IMR-90 (cell line): ENCODE measurements at regions not wholly inside any gene's neighbourhood (a gene's known extent, or its start where the extent isn't known, plus 50 kb on each side); places are given as distances from the start of the nearest gene placed in this dataset.

Experiments
- ATAC-seq: fragments of 200-7000 bp; cut with Tn5 transposase; 2 replicates; pipeline ENCODE4 v1.9.1; 2020; ENCODE audit warnings: low read depth, mild to moderate bottlenecking, moderate library complexity
- BruUV-seq: library from RNA; stranded (reverse); fragments of 400-500 nt; replicated peaks from 2 replicates; lab custom pipeline; 2021; lab: Mats Ljungman, UMichigan
- CTCF ChIA-PET: fragments of 300-600 bp; formaldehyde crosslinking; extraction: SDS; loops from one replicate; lab custom pipeline; 2021; ENCODE audit warnings: antibody characterized with exemption; lab: Yijun Ruan, JAX
- POLR2A ChIA-PET: fragments of 300-600 bp; sonication (Branson Sonifier 250); formaldehyde crosslinking; loops from one replicate; lab custom pipeline; 2022; ENCODE audit warnings: antibody characterized with exemption; ENCODE audit not compliant: unreplicated experiment; lab: Charles Lee
- DNase-seq: peaks from one replicate; pipeline ENCODE4 v3.0.0; 2013
- H2AFZ ChIP-seq: replicated peaks from 2 replicates; pipeline ENCODE3; 2013; ENCODE audit warnings: low read length, mild to moderate bottlenecking; ENCODE audit not compliant: poor library complexity
- H2AK5ac ChIP-seq: 2 replicates; pipeline ENCODE4 v1.6.1; 2013; ENCODE audit warnings: low read depth, low read length, inconsistent platforms
- H2AK9ac ChIP-seq: replicated peaks from 2 replicates; pipeline ENCODE3; 2013; ENCODE audit warnings: mild to moderate bottlenecking, low read depth, low read length, moderate library complexity; ENCODE audit not compliant: poor library complexity
- H2BK120ac ChIP-seq: 2 replicates; pipeline ENCODE4 v1.6.1; 2013; ENCODE audit warnings: low read depth, low read length, inconsistent platforms
- H2BK15ac ChIP-seq: 3 replicates; pipeline ENCODE4 v1.6.1; 2013; ENCODE audit warnings: low read depth, low read length, inconsistent platforms
- H2BK20ac ChIP-seq: 2 replicates; pipeline ENCODE4 v1.6.1; 2013; ENCODE audit warnings: low read depth, mild to moderate bottlenecking, inconsistent platforms, low read length, moderate library complexity
- H2BK5ac ChIP-seq: 2 replicates; pipeline ENCODE4 v1.6.1; 2013; ENCODE audit warnings: mild to moderate bottlenecking, low read depth, low read length, inconsistent platforms; ENCODE audit not compliant: poor library complexity, severe bottlenecking
- H3K14ac ChIP-seq: replicated peaks from 2 replicates; pipeline ENCODE4 v1.6.1; 2013; ENCODE audit warnings: low read depth, low read length, inconsistent platforms
- H3K18ac ChIP-seq: 2 replicates; pipeline ENCODE4 v1.6.1; 2013; ENCODE audit warnings: low read depth, low read length, control low read depth
- H3K23ac ChIP-seq: 2 replicates; pipeline ENCODE4 v1.6.1; 2013; ENCODE audit warnings: low read depth, low read length, inconsistent platforms
- H3K27ac ChIP-seq: 2 replicates; pipeline ENCODE4 v1.5.1; 2013; ENCODE audit warnings: mild to moderate bottlenecking, control low read depth, low read length; ENCODE audit not compliant: insufficient read depth
- H3K27me3 ChIP-seq: 2 replicates; pipeline ENCODE4 v1.6.1; 2013; ENCODE audit warnings: low read length; ENCODE audit not compliant: control insufficient read depth, insufficient read depth
- H3K36me3 ChIP-seq: 2 replicates; pipeline ENCODE4 v1.6.1; 2013; ENCODE audit warnings: low read length, mixed read lengths; ENCODE audit not compliant: control insufficient read depth, insufficient read depth
- H3K4ac ChIP-seq: 2 replicates; pipeline ENCODE4 v1.6.1; 2013; ENCODE audit warnings: low read depth, low read length, inconsistent platforms
- H3K4me1 ChIP-seq: 2 replicates; pipeline ENCODE4 v1.6.1; 2013; ENCODE audit warnings: low read length, mixed read lengths; ENCODE audit not compliant: control insufficient read depth, insufficient read depth
- H3K4me2 ChIP-seq: 2 replicates; pipeline ENCODE4 v1.6.1; 2013; ENCODE audit warnings: low read depth, mild to moderate bottlenecking, control low read depth, low read length, moderate library complexity
- H3K4me3 ChIP-seq: 2 replicates; pipeline ENCODE4 v1.5.1; 2013; ENCODE audit warnings: low read depth, mild to moderate bottlenecking, control low read depth, low read length, moderate library complexity; ENCODE audit not compliant: insufficient read depth
- H3K56ac ChIP-seq: 2 replicates; pipeline ENCODE4 v1.6.1; 2013; ENCODE audit warnings: low read length, inconsistent platforms; ENCODE audit not compliant: insufficient read depth; ENCODE audit errors: extremely low read depth
- H3K79me1 ChIP-seq, 2 experiments: 2 replicates each; pipeline ENCODE4 v1.6.1; 2013; ENCODE audit warnings: low read length in 2 of 2, inconsistent platforms in 1 of 2, low read depth in 1 of 2
- H3K9ac ChIP-seq: 2 replicates; pipeline ENCODE4 v1.6.1; 2013; ENCODE audit warnings: low read depth, low read length, control low read depth
- H3K9me1 ChIP-seq: 2 replicates; pipeline ENCODE4 v1.6.1; 2013; ENCODE audit warnings: low read length, inconsistent platforms; ENCODE audit not compliant: insufficient read depth
- H3K9me3 ChIP-seq: 2 replicates; pipeline ENCODE4 v1.6.1; 2013; ENCODE audit warnings: low read length; ENCODE audit not compliant: control insufficient read depth, insufficient read depth
- H4K20me1 ChIP-seq: 2 replicates; pipeline ENCODE4 v1.6.1; 2013; ENCODE audit warnings: low read length, inconsistent platforms; ENCODE audit not compliant: insufficient read depth
- H4K5ac ChIP-seq: 2 replicates; pipeline ENCODE4 v1.6.1; 2013; ENCODE audit warnings: mild to moderate bottlenecking, low read depth, low read length, control low read depth
- H4K8ac ChIP-seq, 2 experiments: 2 replicates each; pipeline ENCODE4 v1.6.1; 2013; ENCODE audit warnings: low read depth in 2 of 2, low read length in 2 of 2, control low read depth in 1 of 2, inconsistent platforms in 1 of 2
- H4K91ac ChIP-seq: 2 replicates; pipeline ENCODE4 v1.6.1; 2013; ENCODE audit warnings: low read depth, low read length, inconsistent platforms; ENCODE audit not compliant: insufficient read depth
- BHLHE40 ChIP-seq: fragments of 150-350 bp; IDR thresholded peaks from 2 replicates; pipeline ENCODE4 v1.6.1; 2016; ENCODE audit warnings: mild to moderate bottlenecking, low read depth, low read length
- CHD1 ChIP-seq: IDR thresholded peaks from 2 replicates; pipeline ENCODE4 v1.6.1; 2012; ENCODE audit warnings: low read depth, low read length, improper control_type of control experiment
- CTCF ChIP-seq: conservative IDR thresholded peaks from 2 replicates; pipeline ENCODE4 v1.5.1; 2012; ENCODE audit warnings: mild to moderate bottlenecking, low read depth, low read length, improper control_type of control experiment
- ELK1 ChIP-seq: fragments of 150-350 bp; IDR thresholded peaks from 2 replicates; pipeline ENCODE4 v1.6.1; 2016; ENCODE audit warnings: low read depth, mild to moderate bottlenecking, low read length, moderate library complexity, borderline replicate concordance
- FOS ChIP-seq: fragments of 150-350 bp; IDR thresholded peaks from 2 replicates; pipeline ENCODE4 v1.6.1; 2016; ENCODE audit warnings: low read depth, low read length
- MAZ ChIP-seq: IDR thresholded peaks from 2 replicates; pipeline ENCODE4 v1.6.1; 2012; ENCODE audit warnings: low read depth, mild to moderate bottlenecking, low read length, improper control_type of control experiment, moderate library complexity, borderline replicate concordance
- MXI1 ChIP-seq: IDR thresholded peaks from 2 replicates; pipeline ENCODE4 v1.6.1; 2012; ENCODE audit warnings: low read depth, mild to moderate bottlenecking, low read length, moderate library complexity, borderline replicate concordance
- NFE2L2 ChIP-seq: fragments of 150-350 bp; IDR thresholded peaks from 2 replicates; pipeline ENCODE4 v1.6.1; 2016; ENCODE audit warnings: low read depth, mild to moderate bottlenecking, low read length
- RAD21 ChIP-seq: IDR thresholded peaks from 2 replicates; pipeline ENCODE4 v1.6.1; 2012; ENCODE audit warnings: low read length, improper control_type of control experiment
- RCOR1 ChIP-seq: IDR thresholded peaks from 2 replicates; pipeline ENCODE4 v1.6.1; 2012; ENCODE audit warnings: mild to moderate bottlenecking, low read length, improper control_type of control experiment; ENCODE audit not compliant: insufficient replicate concordance
- RFX5 ChIP-seq: IDR thresholded peaks from 2 replicates; pipeline ENCODE4 v1.8.0; 2012; ENCODE audit warnings: low read depth, mild to moderate bottlenecking, low read length, moderate library complexity
- WGBS, 2 experiments: methylation state at CpG; one replicate each; pipeline versions ENCODE4 v1.1.5 to v1.1.7; 2013; ENCODE audit warnings: missing lambda C conversion rate in 2 of 2; ENCODE audit not compliant: insufficient read length in 1 of 2; ENCODE audit errors: extremely low coverage in 2 of 2; 5-methylcytosine and 5-hydroxymethylcytosine counted together
- dilution Hi-C: fragments of 300-500 bp; cut with HindIII; formaldehyde crosslinking; loops from one replicate; pipeline ENCODE4 v1.14.3; 2018; ENCODE audit warnings: low sequenced_read_pairs; ENCODE audit not compliant: unreplicated experiment
- in situ Hi-C: fragments of 300-500 bp; cut with MboI; formaldehyde crosslinking; loops from 3 replicates; pipeline ENCODE4 v1.14.3; 2019; ENCODE audit warnings: low sequenced_read_pairs, inconsistent platforms, mixed read lengths
- intact Hi-C: fragments of 100-400 bp; cut with micrococcal nuclease; formaldehyde crosslinking; loops from 2 replicates; pipeline ENCODE4 v1.10.0; 2022

GRCh38 chr2:41483982-41484857 is 563.6 kb upstream of the PKDCC start:
- Histone ChIP-seq H3K79me1 (no peaks in the 10 kb centered on the region), H4K91ac (no peak overlapping the region), H4K8ac (no peak overlapping the region), H3K18ac (no peak overlapping the region), H2AK5ac (no peak overlapping the region), H2AFZ (no peak overlapping the region), H4K20me1 (no peaks in the 10 kb centered on the region), H4K5ac (no peak overlapping the region), H2BK15ac (no peak overlapping the region), H3K27me3 (no peaks in the 10 kb centered on the region), H3K4ac (no peak overlapping the region), H3K27ac (no peak overlapping the region), H3K9me1 (no peaks in the 10 kb centered on the region), H3K14ac (no peak overlapping the region), H2BK5ac (no peak overlapping the region), H2BK20ac (no peak overlapping the region), H2BK120ac (no peak overlapping the region), H3K9me3 (no peaks in the 10 kb centered on the region), H3K23ac (no peak overlapping the region), H3K4me3 (no peak overlapping the region), H3K36me3 (no peaks in the 10 kb centered on the region), H3K4me2 (no peak overlapping the region), H3K56ac (no peak overlapping the region), H2AK9ac (no peak overlapping the region), H3K9ac (no peak overlapping the region), H3K4me1 (no peaks in the 10 kb centered on the region)
- POLR2A ChIA-PET, result no interaction called here
- BruUV-seq, result no TSS peak
- ATAC-seq, result no peak
- no CpG with 5 or more reads among the region's 7 CpGs for WGBS, 2 experiments
- dilution Hi-C loops, result no loop called here
- TF ChIP-seq NFE2L2 (no peak), RFX5 (no peak), MAZ (no peak), RCOR1 (no peak), CTCF (no peak), MXI1 (no peak), CHD1 (no peak), BHLHE40 (no peak), RAD21 (no peak), ELK1 (no peak), FOS (no peak)
- in situ Hi-C loops, result no loop called here
- intact Hi-C loops, result loop anchor here (5.0 kb wide), 1 partner anchor 323 kb away; no protein-coding TSS in a partner anchor
- DNase-seq, result no peak
- CTCF ChIA-PET, result no interaction called here
